Right cardiac atrium (tissue), 5 donors: ENCODE measurements at regions not wholly inside any gene's neighbourhood (a gene's known extent, or its start where the extent isn't known, plus 50 kb on each side); places are given as distances from the start of the nearest gene placed in this dataset.
"Not testable (repeated sequence)": the region's sequence is repeated elsewhere in the genome, so short reads cannot be mapped to it uniquely, and the experiment has no call there.

Source experiments
- ATAC-seq, 2 donors: fragments of 200-7000 bp; cut with Tn5 transposase; one replicate each; pipeline versions ENCODE4 v1.8.0 to v1.9.1; 2020; ENCODE audit warnings: moderate library complexity in 2 of 2, mild to moderate bottlenecking in 1 of 2
- DNase-seq, 3 donors: peaks; one replicate each; pipeline ENCODE4 v3.0.0-alpha.2; 2020
- H3K27ac ChIP-seq: one replicate; pipeline ENCODE4 v1.5.1; 2013; ENCODE audit warnings: mild to moderate bottlenecking, low read length, control low read depth, moderate library complexity
- H3K27me3 ChIP-seq: one replicate; pipeline ENCODE4 v1.6.1; 2013; ENCODE audit not compliant: control insufficient read depth, insufficient read depth
- H3K4me1 ChIP-seq: one replicate; pipeline ENCODE4 v1.6.1; 2013; ENCODE audit warnings: low read length; ENCODE audit not compliant: control insufficient read depth, insufficient read depth
- H3K4me3 ChIP-seq: one replicate; pipeline ENCODE4 v1.5.1; 2013; ENCODE audit warnings: low read length, control low read depth
- H3K9me3 ChIP-seq: one replicate; pipeline ENCODE4 v1.6.1; 2013; ENCODE audit warnings: low read length; ENCODE audit not compliant: control insufficient read depth
- WGBS: extraction: QIAGEN DNeasy Blood & Tissue Kit; methylation state at CpG from one replicate; pipeline ENCODE4 v1.1.7; 2013; 5-methylcytosine and 5-hydroxymethylcytosine counted together
- intact Hi-C, 4 donors: fragments of 100-400 bp; cut with DNase I; formaldehyde crosslinking; loops; one replicate each; pipeline versions ENCODE4 v1.11.0 to v1.14.0; 2022 to 2023
- donor health status: healthy with polysubstance abuse.
- donor health status: DM: no; HTN: yes; CAD: no.
- donor health status: DM: no; HTN: no; CAD: no.
- donor health status: DM: no; HTN: yes; CAD: no; lungs with severe emphysema.
- donor health status: DM: yes; HTN: yes; CAD: no.

GRCh38 chr10:118961436-118961835, 68.1 kb upstream of the NANOS1 start:
- DNase-seq (peak in 1 of 3 donors; percentile 50), ATAC-seq (no peak)
- no peaks in the 10 kb centered on the region for H3K9me3 ChIP-seq
- WGBS: 67% methylated on average over 7 of the region's 7 CpGs
- H3K27ac ChIP-seq: no peak overlapping the region
- intact Hi-C loops: no loop called here
- H3K27me3 ChIP-seq: no peaks in the 10 kb centered on the region
- H3K4me3 ChIP-seq: no peak overlapping the region
- H3K4me1 ChIP-seq: peaks cover 13% of the 10 kb centered on the region

GRCh38 chr10:118962331-118962868, 67.1 kb upstream of the NANOS1 start:
- H3K4me3 ChIP-seq, intact Hi-C loops, ATAC-seq, DNase-seq, H3K27ac ChIP-seq, H3K9me3 ChIP-seq, H3K27me3 ChIP-seq: not testable (repeated sequence)
- peaks cover 18% of the 10 kb centered on the region for H3K4me1 ChIP-seq
- WGBS: 62% methylated on average over 7 of the region's 7 CpGs

- H3K9me3 ChIP-seq: no peaks in the 10 kb centered on the region
- WGBS: 85% methylated on average over 10 of the region's 10 CpGs
- H3K27me3 ChIP-seq: no peaks in the 10 kb centered on the region
- peaks cover 18% of the 10 kb centered on the region for H3K4me1 ChIP-seq
- no peak overlapping the region for H3K27ac ChIP-seq
- DNase-seq (no peak), ATAC-seq (no peak)
- no peak overlapping the region for H3K4me3 ChIP-seq
- intact Hi-C loops: no loop called here
These were observed 66.2 kb upstream of the NANOS1 start for GRCh38 chr10:118963341-118963740.

GRCh38 chr10:118963933-118964332, 65.6 kb upstream of the NANOS1 start:
- ATAC-seq (no peak), DNase-seq (no peak)
- peaks cover 16% of the 10 kb centered on the region for H3K4me1 ChIP-seq
- H3K27ac ChIP-seq: no peak overlapping the region
- 95% methylated on average over 2 of the region's 2 CpGs for WGBS
- no peaks in the 10 kb centered on the region for H3K27me3 ChIP-seq
- intact Hi-C loops: no loop called here
- no peaks in the 10 kb centered on the region for H3K9me3 ChIP-seq
- H3K4me3 ChIP-seq: no peak overlapping the region

GRCh38 chr10:118964476-118964875, 65.0 kb upstream of the NANOS1 start:
- intact Hi-C loops: not testable (repeated sequence)

GRCh38 chr10:118965096-118965495, 64.4 kb upstream of the NANOS1 start:
- H3K4me1 ChIP-seq: peaks cover 7% of the 10 kb centered on the region
- DNase-seq: no peak
- no peak for ATAC-seq
- H3K27me3 ChIP-seq: no peaks in the 10 kb centered on the region
- no peaks in the 10 kb centered on the region for H3K9me3 ChIP-seq
- intact Hi-C loops: loop anchor here in 1 of 4 donors (5.0 kb wide), 1 partner anchor 62 kb away; the partner anchor contains the start of gene NANOS1
- no peak overlapping the region for H3K27ac ChIP-seq
- 86% methylated on average over 2 of the region's 2 CpGs for WGBS
- no peak overlapping the region for H3K4me3 ChIP-seq

More at GRCh38 chr10:118964476-118964875, 65.0 kb upstream of the NANOS1 start:
- H3K9me3 ChIP-seq, H3K27me3 ChIP-seq, ATAC-seq, H3K4me3 ChIP-seq, H3K27ac ChIP-seq, DNase-seq: not testable (repeated sequence)
- peaks cover 12% of the 10 kb centered on the region for H3K4me1 ChIP-seq
- 89% methylated on average over 3 of the region's 3 CpGs for whole genome bisulfite sequencing

GRCh38 chr10:118965645-118966044, 63.9 kb upstream of the NANOS1 start:
- Histone ChIP-seq H3K27me3 (no peaks in the 10 kb centered on the region), H3K4me1 (peaks cover 5% of the 10 kb centered on the region), H3K9me3 (no peaks in the 10 kb centered on the region), H3K4me3 (no peak overlapping the region), H3K27ac (no peak overlapping the region)
- WGBS: 66% methylated on average over 9 of the region's 9 CpGs
- ATAC-seq (no peak), DNase-seq (no peak)
- intact Hi-C loops: loop anchor here in 1 of 4 donors (5.0 kb wide), 1 partner anchor 62 kb away; the partner anchor contains the start of gene NANOS1

GRCh38 chr10:118966076-118966849, 63.3 kb upstream of the NANOS1 start:
- no peaks in the 10 kb centered on the region for H3K27me3 ChIP-seq
- ATAC-seq (peak; percentile 82 to 85), DNase-seq (peak; percentile 45 to 81 (median 76))
- H3K27ac ChIP-seq: peak overlapping the region; percentile 62
- H3K9me3 ChIP-seq: no peaks in the 10 kb centered on the region
- no peak overlapping the region for H3K4me3 ChIP-seq
- WGBS: 52% methylated on average over 14 of the region's 14 CpGs
- H3K4me1 ChIP-seq: peaks cover 5% of the 10 kb centered on the region
- intact Hi-C loops: loop anchor here in 1 of 4 donors (5.0 kb wide), 1 partner anchor 61 kb away; the partner anchor contains the start of gene NANOS1

- Histone ChIP-seq H3K27ac (peak overlapping the region; percentile 62), H3K4me3 (no peak overlapping the region), H3K27me3 (no peaks in the 10 kb centered on the region), H3K4me1 (peaks cover 5% of the 10 kb centered on the region), H3K9me3 (no peaks in the 10 kb centered on the region)
- DNase-seq (no peak), ATAC-seq (no peak)
- intact Hi-C loops: loop anchor here in 1 of 4 donors (5.0 kb wide), 1 partner anchor 61 kb away; the partner anchor contains the start of gene NANOS1
- WGBS: 45% methylated on average over 4 of the region's 4 CpGs
These were observed 62.7 kb upstream of the NANOS1 start for GRCh38 chr10:118966850-118967125.

GRCh38 chr10:118967160-118967559, 62.4 kb upstream of the NANOS1 start:
- Histone ChIP-seq H3K27me3 (no peaks in the 10 kb centered on the region), H3K4me3 (no peak overlapping the region), H3K27ac (no peak overlapping the region), H3K4me1 (peaks cover 5% of the 10 kb centered on the region), H3K9me3 (no peaks in the 10 kb centered on the region)
- ATAC-seq: no peak
- 66% methylated on average over 7 of the region's 7 CpGs for WGBS
- intact Hi-C loops: loop anchor here in 1 of 4 donors (5.0 kb wide), 1 partner anchor 60 kb away; the partner anchor contains the start of gene NANOS1
- DNase-seq: no peak

- Histone ChIP-seq H3K9me3 (no peaks in the 10 kb centered on the region), H3K4me3 (no peak overlapping the region), H3K27ac (no peak overlapping the region), H3K27me3 (no peaks in the 10 kb centered on the region), H3K4me1 (peaks cover 5% of the 10 kb centered on the region)
- intact Hi-C loops: loop anchor here in 1 of 4 donors (5.0 kb wide), 1 partner anchor 59 kb away; the partner anchor contains the start of gene NANOS1
- peak in 1 of 2 donors; percentile 23 for ATAC-seq
- DNase-seq: no peak
- 64% methylated on average over 8 of the region's 8 CpGs for WGBS
These were observed 61.5 kb upstream of the NANOS1 start for GRCh38 chr10:118968060-118968459.
